PC-9 (cell line): ENCODE measurements at regions not wholly inside any gene's neighbourhood (a gene's known extent, or its start where the extent isn't known, plus 50 kb on each side); places are given as distances from the start of the nearest gene placed in this dataset.

ENCODE experiments used
- BruUV-seq: library from RNA; stranded (reverse); fragments of 400-500 nt; replicated peaks from 2 replicates; lab custom pipeline; 2021; lab: Mats Ljungman, UMichigan
- CTCF ChIA-PET: fragments of 300-600 bp; sonication (Branson Sonifier 250); formaldehyde crosslinking; loops from one replicate; lab custom pipeline; 2022; ENCODE audit warnings: antibody characterized with exemption; lab: Charles Lee
- POLR2A ChIA-PET: fragments of 300-600 bp; sonication (Branson Sonifier 250); formaldehyde crosslinking; loops from one replicate; lab custom pipeline; 2022; ENCODE audit warnings: antibody characterized with exemption; ENCODE audit not compliant: unreplicated experiment; lab: Charles Lee
- DNase-seq, 2 experiments: peaks; one replicate each; pipeline versions ENCODE4 v3.0.0 to v3.0.0-alpha.2; 2015 to 2022; ENCODE audit warnings: mixed read lengths in 1 of 2
- H2AFZ ChIP-seq: fragments of 200-600 bp; sonication (generic); 2 replicates; pipeline ENCODE4 v1.8.1; 2017; ENCODE audit warnings: antibody characterized with exemption
- H3F3A ChIP-seq: fragments of 200-600 bp; sonication (generic); 2 replicates; pipeline ENCODE4 v1.8.1; 2017; ENCODE audit warnings: antibody characterized with exemption, mild to moderate bottlenecking, low read depth; ENCODE audit not compliant: insufficient read depth
- H3K27ac ChIP-seq: fragments of 200-600 bp; sonication (generic); 2 replicates; pipeline ENCODE4 v1.6.1; 2016; ENCODE audit warnings: mixed run types
- H3K27me3 ChIP-seq: fragments of 200-600 bp; sonication (generic); 2 replicates; pipeline ENCODE4 v1.6.1; 2016; ENCODE audit warnings: low read depth, mixed run types; ENCODE audit not compliant: insufficient read depth
- H3K36me3 ChIP-seq: fragments of 200-600 bp; sonication (generic); 2 replicates; pipeline ENCODE4 v1.6.1; 2016; ENCODE audit warnings: low read depth, mixed run types
- H3K4me1 ChIP-seq: fragments of 200-600 bp; sonication (generic); replicated peaks from 2 replicates; pipeline ENCODE4 v1.6.1; 2016; ENCODE audit warnings: mixed run types; ENCODE audit not compliant: insufficient read depth
- H3K4me2 ChIP-seq: fragments of 200-600 bp; sonication (generic); 2 replicates; pipeline ENCODE4 v1.6.1; 2017; ENCODE audit warnings: mixed run types
- H3K4me3 ChIP-seq: fragments of 200-600 bp; sonication (generic); 2 replicates; pipeline ENCODE4 v1.6.1; 2016; ENCODE audit warnings: mixed run types
- H3K79me2 ChIP-seq: fragments of 200-600 bp; sonication (generic); 2 replicates; pipeline ENCODE4 v1.6.1; 2017; ENCODE audit warnings: low read depth, mixed run types
- H3K9me2 ChIP-seq: fragments of 200-600 bp; sonication (generic); 2 replicates; pipeline ENCODE4 v1.8.1; 2017; ENCODE audit warnings: mild to moderate bottlenecking; ENCODE audit not compliant: insufficient read depth
- H3K9me3 ChIP-seq: fragments of 200-600 bp; sonication (generic); 2 replicates; pipeline ENCODE4 v1.8.1; 2016; ENCODE audit warnings: low read depth; ENCODE audit not compliant: insufficient read depth
- H4K20me1 ChIP-seq: fragments of 200-600 bp; sonication (generic); 2 replicates; pipeline ENCODE4 v1.8.1; 2017; ENCODE audit not compliant: insufficient read depth
- EZH2 ChIP-seq: fragments of 200-600 bp; sonication (generic); IDR thresholded peaks from 2 replicates; pipeline ENCODE4 v1.8.0; 2017; ENCODE audit warnings: antibody characterized with exemption, low read depth
- intact Hi-C: fragments of 100-400 bp; cut with micrococcal nuclease; formaldehyde crosslinking; loops from one replicate; pipeline ENCODE4 v1.10.0; 2022; ENCODE audit not compliant: unreplicated experiment
- TF ChIP-seq, protein P1 (sequence below): fragments of 200-600 bp; sonication (generic); conservative IDR thresholded peaks from 2 replicates; pipeline ENCODE4 v1.6.1; 2017; ENCODE audit warnings: mixed run types, antibody characterized with exemption, mild to moderate bottlenecking, moderate library complexity

DNA sequence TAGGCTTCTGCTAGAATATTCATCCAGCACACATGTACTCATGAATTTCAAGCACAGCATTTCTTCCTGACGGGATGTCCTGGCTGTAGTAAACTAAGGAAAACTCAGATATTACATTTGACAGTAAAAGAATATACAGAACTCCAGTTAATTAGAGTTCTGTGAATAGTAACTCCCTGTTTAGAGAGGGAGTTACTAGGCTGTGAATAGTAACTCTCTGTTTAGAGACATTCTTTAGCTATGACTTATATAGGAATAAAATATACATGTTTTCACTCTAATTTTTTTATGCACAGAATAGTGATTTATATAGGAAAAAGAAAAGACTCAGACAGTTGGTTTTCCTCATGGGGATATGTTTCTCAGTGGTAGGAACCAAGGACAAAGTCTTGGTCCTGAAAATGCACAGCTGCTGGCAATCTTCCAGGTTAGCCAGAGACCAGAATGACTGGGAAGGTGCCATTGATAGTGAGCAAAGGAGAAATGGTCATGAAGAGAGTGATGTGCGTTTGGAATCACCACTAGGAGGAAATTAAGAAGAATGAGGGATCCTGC is 480.7 kb upstream of the THBS1 start:
- Histone ChIP-seq H2AFZ (no peak overlapping the region), H3K79me2 (no peaks in the 10 kb centered on the region), H3K27me3 (no peaks in the 10 kb centered on the region), H3K9me2 (no peaks in the 10 kb centered on the region), H4K20me1 (no peaks in the 10 kb centered on the region), H3K4me3 (no peak overlapping the region), H3K36me3 (no peaks in the 10 kb centered on the region), H3K9me3 (no peaks in the 10 kb centered on the region), H3F3A (no peaks in the 10 kb centered on the region), H3K4me2 (no peak overlapping the region), H3K27ac (no peak overlapping the region), H3K4me1 (no peaks in the 10 kb centered on the region)
- DNase-seq, result no peak
- CTCF ChIA-PET, result interaction anchor here (0.6 kb wide), 1 partner anchor 92 kb away, joined by 3 read pairs; no protein-coding TSS in a partner anchor
- no TSS peak for BruUV-seq
- POLR2A ChIA-PET, result no interaction called here
- intact Hi-C loops, result no loop called here
- TF ChIP-seq, protein P1, sequence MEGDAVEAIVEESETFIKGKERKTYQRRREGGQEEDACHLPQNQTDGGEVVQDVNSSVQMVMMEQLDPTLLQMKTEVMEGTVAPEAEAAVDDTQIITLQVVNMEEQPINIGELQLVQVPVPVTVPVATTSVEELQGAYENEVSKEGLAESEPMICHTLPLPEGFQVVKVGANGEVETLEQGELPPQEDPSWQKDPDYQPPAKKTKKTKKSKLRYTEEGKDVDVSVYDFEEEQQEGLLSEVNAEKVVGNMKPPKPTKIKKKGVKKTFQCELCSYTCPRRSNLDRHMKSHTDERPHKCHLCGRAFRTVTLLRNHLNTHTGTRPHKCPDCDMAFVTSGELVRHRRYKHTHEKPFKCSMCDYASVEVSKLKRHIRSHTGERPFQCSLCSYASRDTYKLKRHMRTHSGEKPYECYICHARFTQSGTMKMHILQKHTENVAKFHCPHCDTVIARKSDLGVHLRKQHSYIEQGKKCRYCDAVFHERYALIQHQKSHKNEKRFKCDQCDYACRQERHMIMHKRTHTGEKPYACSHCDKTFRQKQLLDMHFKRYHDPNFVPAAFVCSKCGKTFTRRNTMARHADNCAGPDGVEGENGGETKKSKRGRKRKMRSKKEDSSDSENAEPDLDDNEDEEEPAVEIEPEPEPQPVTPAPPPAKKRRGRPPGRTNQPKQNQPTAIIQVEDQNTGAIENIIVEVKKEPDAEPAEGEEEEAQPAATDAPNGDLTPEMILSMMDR, result no peak
- no peak for TF ChIP-seq EZH2

GRCh38 chr15:39102431-39102830 is 478.4 kb upstream of the THBS1 start:
- no peaks in the 10 kb centered on the region for H3K27me3 ChIP-seq
- no peak overlapping the region for H2AFZ ChIP-seq
- no peaks in the 10 kb centered on the region for H3K9me3 ChIP-seq
- H3K27ac ChIP-seq, result no peak overlapping the region
- ChIA-PET CTCF (no interaction called here), POLR2A (no interaction called here)
- no peak overlapping the region for H3K4me2 ChIP-seq
- BruUV-seq, result no TSS peak
- intact Hi-C loops, result no loop called here
- no peaks in the 10 kb centered on the region for H3K36me3 ChIP-seq
- TF ChIP-seq, protein P1, result no peak
- TF ChIP-seq EZH2, result no peak
- no peak overlapping the region for H3K4me3 ChIP-seq
- DNase-seq, result no peak
- no peaks in the 10 kb centered on the region for H4K20me1 ChIP-seq
- no peaks in the 10 kb centered on the region for H3K9me2 ChIP-seq
- no peaks in the 10 kb centered on the region for H3K79me2 ChIP-seq
- H3F3A ChIP-seq, result no peaks in the 10 kb centered on the region
- H3K4me1 ChIP-seq, result no peaks in the 10 kb centered on the region

DNA sequence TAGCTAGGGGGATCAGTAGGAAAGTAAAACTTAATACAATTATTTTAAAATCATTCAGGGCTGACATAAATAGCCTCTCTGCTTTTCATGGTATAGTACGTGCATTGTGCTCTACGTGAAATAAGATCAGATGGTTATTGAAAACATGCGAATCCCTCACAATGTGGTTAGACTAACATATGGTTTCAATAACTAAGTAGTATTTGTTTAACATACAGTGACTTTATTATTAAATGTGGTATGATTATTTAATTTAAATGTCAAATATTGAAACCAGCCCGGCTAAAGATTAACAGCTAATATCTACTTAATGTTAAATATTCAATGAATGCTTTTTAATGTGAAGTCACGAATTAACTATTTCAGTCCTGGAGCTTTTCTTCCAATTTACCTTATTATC is 473.9 kb upstream of the THBS1 start:
- TF ChIP-seq, protein P1, result no peak
- TF ChIP-seq EZH2, result no peak
- Histone ChIP-seq H3K4me1 (no peaks in the 10 kb centered on the region), H3K9me2 (no peaks in the 10 kb centered on the region), H3K27me3 (no peaks in the 10 kb centered on the region), H2AFZ (no peak overlapping the region), H4K20me1 (no peaks in the 10 kb centered on the region), H3K9me3 (no peaks in the 10 kb centered on the region), H3K27ac (no peak overlapping the region), H3F3A (no peaks in the 10 kb centered on the region), H3K4me3 (no peak overlapping the region), H3K4me2 (no peak overlapping the region), H3K36me3 (no peaks in the 10 kb centered on the region), H3K79me2 (no peaks in the 10 kb centered on the region)
- BruUV-seq, result no TSS peak
- POLR2A ChIA-PET, result no interaction called here
- DNase-seq, result no peak
- intact Hi-C loops, result no loop called here
- CTCF ChIA-PET, result no interaction called here
